ENCODE measurements at regions not wholly inside any gene's neighbourhood (a gene's known extent, or its start where the extent isn't known, plus 50 kb on each side); places are given as distances from the start of the nearest gene placed in this dataset.

- DNase-seq (ENCODE audit: low read depth) = no peak
- H3K4me3 ChIP-seq (ENCODE audit: low read length) = no peak overlapping the region
- no peak for TF ChIP-seq CTCF (conservative IDR thresholded peaks at IDR 0.05; ENCODE audit: low read depth, low read length)
Measured at GRCh38 chr15:94829887-94830884, 598.8 kb downstream of the MCTP2 start.

- no peak for TF ChIP-seq CTCF (conservative IDR thresholded peaks at IDR 0.05; ENCODE audit: low read depth, low read length)
- DNase-seq (ENCODE audit: low read depth) = no peak
- H3K4me3 ChIP-seq (ENCODE audit: low read length) = no peak overlapping the region
Measured at GRCh38 chr15:94834000-94834399, 602.6 kb downstream of the MCTP2 start.

- H3K4me3 ChIP-seq (ENCODE audit: low read length) = no peak overlapping the region
- no peak for DNase-seq (ENCODE audit: low read depth)
- TF ChIP-seq CTCF (conservative IDR thresholded peaks at IDR 0.05; ENCODE audit: low read depth, low read length) = no peak
Measured at GRCh38 chr15:94834494-94834893, 603.1 kb downstream of the MCTP2 start.

- no peak for TF ChIP-seq CTCF (conservative IDR thresholded peaks at IDR 0.05; ENCODE audit: low read depth, low read length)
- DNase-seq (ENCODE audit: low read depth) = no peak
- H3K4me3 ChIP-seq (ENCODE audit: low read length) = no peak overlapping the region
Measured at GRCh38 chr15:94838281-94838680, 606.9 kb downstream of the MCTP2 start.

- TF ChIP-seq CTCF (conservative IDR thresholded peaks at IDR 0.05; ENCODE audit: low read depth, low read length) = no peak
- DNase-seq (ENCODE audit: low read depth) = peak; percentile 17
- H3K4me3 ChIP-seq (ENCODE audit: low read length) = no peak overlapping the region
Measured at GRCh38 chr15:94840794-94841783, 609.7 kb downstream of the MCTP2 start.

GRCh38 chr15:94843060-94843459, 611.7 kb downstream of the MCTP2 start:
- no peak for TF ChIP-seq CTCF (conservative IDR thresholded peaks at IDR 0.05; ENCODE audit: low read depth, low read length)

More at GRCh38 chr15:94843060-94843459, 611.7 kb downstream of the MCTP2 start:
- no peak for DNase-seq (ENCODE audit: low read depth)
- no peak overlapping the region for H3K4me3 ChIP-seq (ENCODE audit: low read length)
